Sigmoid colon (tissue), 6 donors: ENCODE measurements at regions not wholly inside any gene's neighbourhood (a gene's known extent, or its start where the extent isn't known, plus 50 kb on each side); places are given as distances from the start of the nearest gene placed in this dataset.

Experiments
- DNase-seq: peaks from one replicate; pipeline ENCODE4 v3.0.0-alpha.2; 2019
- H3K27ac ChIP-seq, 4 donors: fragments of 200-600 bp; sonication (generic); one replicate each; pipeline ENCODE4 v1.5.1; 2016 to 2019; ENCODE audit warnings: mild to moderate bottlenecking in 1 of 4
- H3K27me3 ChIP-seq, 3 donors: fragments of 200-600 bp; sonication (generic); one replicate each; pipeline ENCODE4 v1.5.1; 2019; ENCODE audit warnings: mild to moderate bottlenecking in 1 of 3
- H3K36me3 ChIP-seq, 4 donors: fragments of 200-600 bp; sonication (generic); one replicate each; pipeline ENCODE4 v1.5.1; 2016 to 2019
- H3K4me1 ChIP-seq, 4 donors: fragments of 200-600 bp; sonication (generic); one replicate each; pipeline ENCODE4 v1.5.1; 2017 to 2019
- H3K4me3 ChIP-seq, 4 donors: fragments of 200-600 bp; sonication (generic); one replicate each; pipeline ENCODE4 v1.5.1; 2017 to 2019; ENCODE audit warnings: mild to moderate bottlenecking in 2 of 4, moderate library complexity in 1 of 4
- H3K9me3 ChIP-seq, 4 donors: fragments of 200-600 bp in 3 of 4; sonication (generic) in 3 of 4; one replicate each; pipeline versions ENCODE4 v1.5.1 to v1.6.1; 2013 to 2019
- CTCF ChIP-seq, 4 experiments: fragments of 450-650 bp in 3 of 4; fragments of 200-600 bp in 1 of 4; IDR thresholded peaks; one replicate each; pipeline ENCODE4 v1.5.1; 2016 to 2019; ENCODE audit warnings: antibody characterized with exemption in 4 of 4, mild to moderate bottlenecking in 3 of 4, moderate library complexity in 2 of 4
- EP300 ChIP-seq, 4 donors: sonication (generic); formaldehyde crosslinking; IDR thresholded peaks; one replicate each; pipeline ENCODE4 v1.6.1; 2017; ENCODE audit warnings: antibody characterized with exemption in 4 of 4
- POLR2A ChIP-seq, 2 donors: fragments of 450-650 bp; IDR thresholded peaks; one replicate each; pipeline ENCODE4 v1.6.1; 2016; ENCODE audit warnings: antibody characterized with exemption in 2 of 2, mild to moderate bottlenecking in 2 of 2, moderate library complexity in 2 of 2
- POLR2AphosphoS5 ChIP-seq, 4 donors: sonication (generic); formaldehyde crosslinking; IDR thresholded peaks; one replicate each; pipeline ENCODE4 v1.6.1; 2017; ENCODE audit warnings: antibody characterized with exemption in 4 of 4
- WGBS, 2 donors: extraction: QIAGEN DNeasy Blood & Tissue Kit; methylation state at CpG; one replicate each; pipeline ENCODE4 v1.1.7; 2013; 5-methylcytosine and 5-hydroxymethylcytosine counted together
- intact Hi-C: fragments of 100-400 bp; cut with DNase I; formaldehyde crosslinking; loops from one replicate; pipeline ENCODE4 v1.15.1; 2023
- donor health status: healthy with polysubstance abuse.
- donor health status: healthy.

- peaks cover 0 to 21% (median 14%) of the 10 kb centered on the region in 4 donors for H3K4me1 ChIP-seq
- TF ChIP-seq POLR2AphosphoS5 (IDR thresholded peaks at IDR 0.05) = no peak
- no peak for TF ChIP-seq CTCF (IDR thresholded peaks at IDR 0.05)
- no peak for TF ChIP-seq POLR2A (IDR thresholded peaks at IDR 0.05)
- TF ChIP-seq EP300 (IDR thresholded peaks at IDR 0.05) = no peak
- DNase-seq = no peak
- H3K36me3 ChIP-seq = no peaks in the 10 kb centered on the region
- H3K27me3 ChIP-seq = no peaks in the 10 kb centered on the region
- H3K9me3 ChIP-seq = no peaks in the 10 kb centered on the region
- intact Hi-C loops = no loop called here
- H3K27ac ChIP-seq = no peak overlapping the region
- 42 to 72% methylated on average over 3 of the region's 3 CpGs for WGBS, 2 donors
- H3K4me3 ChIP-seq = no peak overlapping the region
Observed at GRCh38 chr6:139550361-139550760, 175.9 kb upstream of the CITED2 start.

GRCh38 chr6:139549561-139550070 is 175.2 kb upstream of the CITED2 start:
- H3K9me3 ChIP-seq = no peaks in the 10 kb centered on the region
- no peaks in the 10 kb centered on the region for H3K36me3 ChIP-seq
- intact Hi-C loops = loop anchor here (5.0 kb wide), 1 partner anchor 38 kb away; no protein-coding TSS in a partner anchor
- TF ChIP-seq CTCF (IDR thresholded peaks at IDR 0.05) (no peak), POLR2AphosphoS5 (IDR thresholded peaks at IDR 0.05) (no peak), POLR2A (IDR thresholded peaks at IDR 0.05) (no peak), EP300 (IDR thresholded peaks at IDR 0.05) (no peak)
- H3K27me3 ChIP-seq = no peaks in the 10 kb centered on the region
- no peak overlapping the region for H3K4me3 ChIP-seq
- 93 to 96% methylated on average over 5 of the region's 5 CpGs for WGBS, 2 donors
- no peak for DNase-seq
- H3K4me1 ChIP-seq = peaks cover 0 to 28% (median 21%) of the 10 kb centered on the region in 4 donors
- H3K27ac ChIP-seq = no peak overlapping the region

- Histone ChIP-seq H3K27me3 (no peaks in the 10 kb centered on the region), H3K4me1 (peaks cover 0 to 37% (median 26%) of the 10 kb centered on the region in 4 donors), H3K9me3 (no peaks in the 10 kb centered on the region), H3K4me3 (no peak overlapping the region), H3K36me3 (no peaks in the 10 kb centered on the region), H3K27ac (peak overlapping the region in 3 of 4 donors; percentile 28 to 50 (median 49))
- DNase-seq = no peak
- no peak for TF ChIP-seq EP300 (IDR thresholded peaks at IDR 0.05)
- no peak for TF ChIP-seq CTCF (IDR thresholded peaks at IDR 0.05)
- TF ChIP-seq POLR2A (IDR thresholded peaks at IDR 0.05) = no peak
- no peak for TF ChIP-seq POLR2AphosphoS5 (IDR thresholded peaks at IDR 0.05)
- intact Hi-C loops = loop anchor here (5.0 kb wide), 1 partner anchor 39 kb away; no protein-coding TSS in a partner anchor
Observed at GRCh38 chr6:139547804-139548203, 173.4 kb upstream of the CITED2 start.

GRCh38 chr6:139547122-139547776 is 172.8 kb upstream of the CITED2 start:
- 77 to 78% methylated on average over 4 of the region's 4 CpGs for WGBS, 2 donors
- DNase-seq = no peak
- peaks cover 0 to 37% (median 26%) of the 10 kb centered on the region in 4 donors for H3K4me1 ChIP-seq

More at GRCh38 chr6:139547122-139547776, 172.8 kb upstream of the CITED2 start:
- intact Hi-C loops = loop anchor here (5.0 kb wide), 1 partner anchor 40 kb away; no protein-coding TSS in a partner anchor
- Histone ChIP-seq H3K27ac (peak overlapping the region in 3 of 4 donors; percentile 28 to 50 (median 49)), H3K9me3 (no peaks in the 10 kb centered on the region), H3K4me3 (no peak overlapping the region), H3K36me3 (no peaks in the 10 kb centered on the region), H3K27me3 (no peaks in the 10 kb centered on the region)
- no peak for TF ChIP-seq CTCF (IDR thresholded peaks at IDR 0.05)
- peak in 1 of 4 donors; percentile 8 for TF ChIP-seq POLR2AphosphoS5 (IDR thresholded peaks at IDR 0.05)
